Peyer's patch (tissue), 4 donors: ENCODE measurements at regions not wholly inside any gene's neighbourhood (a gene's known extent, or its start where the extent isn't known, plus 50 kb on each side); places are given as distances from the start of the nearest gene placed in this dataset.

ENCODE experiments used
- CTCF ChIP-seq, 6 experiments: fragments of 450-650 bp in 4 of 6; fragments of 200-600 bp in 2 of 6; sonication (generic) in 1 of 6; IDR thresholded peaks; one replicate each; pipeline ENCODE4 v1.5.1; 2017 to 2019; ENCODE audit warnings: antibody characterized with exemption in 6 of 6, mild to moderate bottlenecking in 3 of 6, moderate library complexity in 1 of 6
- POLR2A ChIP-seq, 2 donors: fragments of 450-650 bp; IDR thresholded peaks; one replicate each; pipeline ENCODE4 v1.5.1; 2017; ENCODE audit warnings: antibody characterized with exemption in 2 of 2, mild to moderate bottlenecking in 2 of 2, moderate library complexity in 2 of 2

GRCh38 chr3:193187070-193187722 lies 53.8 kb upstream of the PLAAT1 start:
- TF ChIP-seq CTCF (IDR thresholded peaks at IDR 0.05) (no peak), POLR2A (IDR thresholded peaks at IDR 0.05) (no peak)
